DND-41 (cell line): ENCODE measurements at regions not wholly inside any gene's neighbourhood (a gene's known extent, or its start where the extent isn't known, plus 50 kb on each side); places are given as distances from the start of the nearest gene placed in this dataset.

Experiments
- ATAC-seq: fragments of 200-7000 bp; cut with Tn5 transposase; 3 replicates; pipeline ENCODE4 v1.9.1; 2021; ENCODE audit warnings: low read depth; ENCODE audit not compliant: insufficient read depth
- DNase-seq: peaks from one replicate; pipeline ENCODE4 v3.0.0-alpha.2; 2020
- H2AFZ ChIP-seq: 2 replicates; pipeline ENCODE4 v1.6.0; 2012; ENCODE audit warnings: low read depth, low read length
- H3K27ac ChIP-seq: 2 replicates; pipeline ENCODE4 v1.5.1; 2012; ENCODE audit warnings: low read length, inconsistent platforms
- H3K27me3 ChIP-seq: fragments of 200-600 bp; sonication (generic); 2 replicates; pipeline ENCODE4 v1.6.0; 2012; ENCODE audit warnings: low read length, mild to moderate bottlenecking, inconsistent platforms; ENCODE audit not compliant: insufficient read depth, poor library complexity
- H3K36me3 ChIP-seq: 2 replicates; pipeline ENCODE4 v1.5.1; 2012; ENCODE audit warnings: low read length, inconsistent platforms; ENCODE audit not compliant: insufficient read depth
- H3K4me1 ChIP-seq: 2 replicates; pipeline ENCODE4 v1.5.1; 2012; ENCODE audit warnings: mild to moderate bottlenecking, low read length; ENCODE audit not compliant: insufficient read depth
- H3K4me2 ChIP-seq: 2 replicates; pipeline ENCODE4 v1.6.0; 2012; ENCODE audit warnings: mild to moderate bottlenecking, moderate library complexity, low read length, inconsistent platforms; ENCODE audit not compliant: insufficient read depth
- H3K4me3 ChIP-seq, 2 experiments: fragments of 200-600 bp in 1 of 2; shearing (Covaris generic) in 1 of 2; 2 replicates each; pipeline ENCODE4 v1.5.1; 2012 to 2016; ENCODE audit warnings: inconsistent platforms in 2 of 2, low read length in 2 of 2, mild to moderate bottlenecking in 2 of 2, low read depth in 1 of 2, moderate library complexity in 1 of 2
- H3K79me2 ChIP-seq: 2 replicates; pipeline ENCODE4 v1.6.0; 2012; ENCODE audit warnings: low read length, inconsistent platforms; ENCODE audit not compliant: insufficient read depth
- H3K9ac ChIP-seq: 2 replicates; pipeline ENCODE4 v1.6.0; 2012; ENCODE audit warnings: low read depth, mild to moderate bottlenecking, inconsistent platforms, low read length, moderate library complexity
- H3K9me3 ChIP-seq: 2 replicates; pipeline ENCODE4 v1.5.1; 2012; ENCODE audit warnings: low read length, moderate library complexity, mild to moderate bottlenecking, inconsistent platforms; ENCODE audit not compliant: insufficient read depth, severe bottlenecking
- H4K20me1 ChIP-seq: 2 replicates; pipeline ENCODE4 v1.6.0; 2012; ENCODE audit warnings: low read length; ENCODE audit not compliant: insufficient read depth
- CTCF ChIP-seq: IDR thresholded peaks from 2 replicates; pipeline ENCODE4 v1.5.1; 2012; ENCODE audit warnings: borderline replicate concordance, low read length, moderate library complexity, mild to moderate bottlenecking; ENCODE audit not compliant: poor library complexity, severe bottlenecking; ENCODE audit errors: extremely low read depth
- EZH2 ChIP-seq: IDR thresholded peaks from 3 replicates; pipeline ENCODE4 v1.6.1; 2012; ENCODE audit warnings: borderline replicate concordance, low read depth, mild to moderate bottlenecking, moderate library complexity, low read length, inconsistent platforms; ENCODE audit not compliant: severe bottlenecking

GRCh38 chr1:95671098-95671497, 437.1 kb downstream of the RWDD3 start:
- H3K4me2 ChIP-seq: no peak overlapping the region
- no peak overlapping the region for H2AFZ ChIP-seq
- H3K36me3 ChIP-seq: no peaks in the 10 kb centered on the region
- no peaks in the 10 kb centered on the region for H3K27me3 ChIP-seq
- DNase-seq (no peak), ATAC-seq (no peak)
- no peaks in the 10 kb centered on the region for H3K9me3 ChIP-seq
- H3K9ac ChIP-seq: no peak overlapping the region
- no peaks in the 10 kb centered on the region for H3K4me1 ChIP-seq
- no peak overlapping the region for H3K27ac ChIP-seq
- no peak for TF ChIP-seq EZH2
- no peak for TF ChIP-seq CTCF
- no peaks in the 10 kb centered on the region for H3K79me2 ChIP-seq
- no peaks in the 10 kb centered on the region for H4K20me1 ChIP-seq
- H3K4me3 ChIP-seq: no peak overlapping the region

GRCh38 chr1:95679262-95679661, 445.3 kb downstream of the RWDD3 start:
- no peak for DNase-seq
- Histone ChIP-seq H3K9ac (no peak overlapping the region), H3K4me3 (no peak overlapping the region), H4K20me1 (no peaks in the 10 kb centered on the region), H3K9me3 (no peaks in the 10 kb centered on the region), H3K79me2 (no peaks in the 10 kb centered on the region), H3K27ac (no peak overlapping the region), H3K27me3 (no peaks in the 10 kb centered on the region), H3K4me2 (no peak overlapping the region), H3K4me1 (no peaks in the 10 kb centered on the region), H3K36me3 (no peaks in the 10 kb centered on the region), H2AFZ (no peak overlapping the region)
- no peak for TF ChIP-seq CTCF
- no peak for TF ChIP-seq EZH2
- ATAC-seq: no peak

- H3K9me3 ChIP-seq: no peaks in the 10 kb centered on the region
- H3K4me3 ChIP-seq: no peak overlapping the region
- no peaks in the 10 kb centered on the region for H3K4me1 ChIP-seq
- H2AFZ ChIP-seq: no peak overlapping the region
- no peaks in the 10 kb centered on the region for H3K36me3 ChIP-seq
- no peak for TF ChIP-seq CTCF
- no peak overlapping the region for H3K27ac ChIP-seq
- H3K79me2 ChIP-seq: no peaks in the 10 kb centered on the region
- no peaks in the 10 kb centered on the region for H3K27me3 ChIP-seq
- no peaks in the 10 kb centered on the region for H4K20me1 ChIP-seq
- H3K9ac ChIP-seq: no peak overlapping the region
- no peak for ATAC-seq
- no peak overlapping the region for H3K4me2 ChIP-seq
- no peak for DNase-seq
Measured at GRCh38 chr1:95685081-95685480, 451.1 kb downstream of the RWDD3 start.

GRCh38 chr1:95686217-95686616, 452.2 kb downstream of the RWDD3 start:
- Histone ChIP-seq H3K79me2 (no peaks in the 10 kb centered on the region), H3K4me2 (no peak overlapping the region), H3K9ac (no peak overlapping the region), H2AFZ (no peak overlapping the region), H3K4me3 (no peak overlapping the region), H3K4me1 (no peaks in the 10 kb centered on the region), H3K27me3 (no peaks in the 10 kb centered on the region), H3K27ac (no peak overlapping the region), H4K20me1 (no peaks in the 10 kb centered on the region), H3K9me3 (no peaks in the 10 kb centered on the region), H3K36me3 (no peaks in the 10 kb centered on the region)
- ATAC-seq: no peak
- no peak for TF ChIP-seq EZH2
- no peak for TF ChIP-seq CTCF
- DNase-seq: no peak
